ENCODE measurements at regions not wholly inside any gene's neighbourhood (a gene's known extent, or its start where the extent isn't known, plus 50 kb on each side); places are given as distances from the start of the nearest gene placed in this dataset.

- TF ChIP-seq CTCF (IDR thresholded peaks at IDR 0.05) = no peak
- no peak for TF ChIP-seq ZFX (IDR thresholded peaks at IDR 0.05; ENCODE audit: borderline replicate concordance)
These were observed 498.1 kb upstream of the TNC start for GRCh38 chr9:115615821-115616665.

Measured in 22Rv1 (cell line).